Right ventricle myocardium superior (tissue), 1 donor: ENCODE measurements at regions not wholly inside any gene's neighbourhood (a gene's known extent, or its start where the extent isn't known, plus 50 kb on each side); places are given as distances from the start of the nearest gene placed in this dataset.

ENCODE experiments used
- ATAC-seq: fragments of 200-7000 bp; cut with Tn5 transposase; one replicate; pipeline ENCODE4 v1.9.1; 2020; ENCODE audit warnings: mild to moderate bottlenecking; ENCODE audit not compliant: poor library complexity
- DNase-seq: peaks from one replicate; pipeline ENCODE4 v3.0.0-alpha.2; 2020
- intact Hi-C: fragments of 100-400 bp; cut with DNase I; formaldehyde crosslinking; loops from one replicate; pipeline ENCODE4 v1.11.2; 2022
- donor health status: DM: no; HTN: yes; CAD: no; lungs with severe emphysema.

DNA sequence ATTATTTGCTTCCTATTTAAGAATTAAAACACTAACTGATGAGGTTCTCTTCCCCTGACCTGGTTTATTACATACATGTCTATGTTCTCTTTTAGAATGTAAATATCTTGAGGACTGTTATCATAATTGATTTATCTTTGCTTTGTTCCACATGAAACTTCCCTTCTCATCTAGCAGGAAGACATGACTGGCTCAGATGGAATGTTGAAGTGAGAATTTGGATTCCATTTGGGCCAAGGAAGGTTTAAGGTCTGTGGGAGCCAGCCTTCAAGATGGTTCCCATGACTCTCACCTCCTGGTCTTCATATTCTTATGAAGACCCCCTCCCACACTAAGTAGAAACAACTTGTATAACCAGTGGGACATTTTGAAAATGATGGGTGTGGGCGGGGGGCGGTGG lies 222.2 kb upstream of the GADL1 start:
- intact Hi-C loops, result no loop called here
- DNase-seq, result no peak
- ATAC-seq, result no peak

DNA sequence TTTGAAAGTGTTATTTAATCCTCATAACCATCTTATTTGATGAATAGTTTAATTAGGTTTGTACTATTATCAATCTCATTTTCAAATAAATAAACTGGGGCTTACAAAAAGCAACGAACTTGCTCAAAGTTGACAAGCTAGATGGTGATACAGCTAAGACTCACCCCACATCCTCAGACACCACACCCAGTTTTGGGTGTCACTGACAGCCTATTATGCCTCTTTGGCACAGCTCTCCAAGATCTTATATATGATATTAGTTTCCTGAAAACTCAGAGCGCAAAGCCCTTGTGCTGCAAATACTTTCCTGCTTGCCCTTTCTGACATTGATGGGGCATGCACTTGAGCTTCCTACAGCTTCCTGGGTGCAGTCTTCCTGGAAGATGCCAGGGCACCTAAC lies 223.4 kb upstream of the GADL1 start:
- intact Hi-C loops, result no loop called here
- no peak for DNase-seq
- ATAC-seq, result no peak

DNA sequence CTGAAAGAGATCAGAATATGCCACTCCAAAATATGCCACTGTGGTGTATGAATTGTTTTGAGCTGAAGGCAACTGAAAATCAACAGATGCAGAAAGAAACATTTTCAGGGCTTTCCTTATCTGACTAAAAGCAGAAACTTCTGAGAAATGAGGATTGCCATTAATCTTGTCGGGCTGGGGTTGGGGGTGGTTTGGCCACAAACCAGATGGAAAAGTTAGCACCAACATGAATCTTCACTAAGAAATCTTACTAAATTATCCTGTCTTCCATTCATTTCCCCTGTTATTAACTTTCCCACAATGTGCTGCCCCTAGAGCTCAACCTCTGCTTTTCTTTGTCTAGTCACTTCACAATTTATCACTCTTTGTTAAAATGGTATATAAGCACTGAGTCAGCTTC lies 229.9 kb upstream of the GADL1 start:
- DNase-seq (no peak), ATAC-seq (no peak)
- intact Hi-C loops, result no loop called here

DNA sequence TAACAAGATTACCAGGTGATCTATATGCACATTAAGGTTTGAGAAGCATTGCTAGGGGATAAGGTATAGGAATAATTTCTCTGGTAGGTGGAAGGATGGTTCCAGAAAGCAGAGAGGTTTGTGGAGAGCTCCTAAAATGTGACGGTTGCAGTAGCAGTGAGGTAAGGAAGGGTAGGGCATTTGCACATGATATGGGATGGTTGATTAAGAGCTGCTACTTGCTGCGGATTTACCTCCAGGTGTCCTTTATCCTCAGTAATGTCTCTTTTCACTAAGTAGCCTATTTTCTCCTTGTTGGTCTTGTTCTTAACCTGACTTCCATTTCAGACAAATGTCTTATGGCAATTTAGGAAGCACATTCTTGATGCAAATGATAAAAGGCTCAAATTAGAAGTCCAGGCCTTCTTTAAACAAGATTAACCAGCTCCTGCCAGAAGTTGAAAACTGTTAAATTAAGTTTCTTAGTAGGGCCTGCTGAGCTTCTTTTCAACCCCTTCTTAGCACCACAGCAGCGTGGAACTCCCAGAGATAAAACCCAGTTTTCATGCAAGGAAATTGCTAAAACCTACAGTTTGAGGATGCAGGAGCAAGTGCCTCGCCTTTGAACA lies 231.1 kb upstream of the GADL1 start:
- DNase-seq (no peak), ATAC-seq (no peak)
- intact Hi-C loops, result no loop called here

DNA sequence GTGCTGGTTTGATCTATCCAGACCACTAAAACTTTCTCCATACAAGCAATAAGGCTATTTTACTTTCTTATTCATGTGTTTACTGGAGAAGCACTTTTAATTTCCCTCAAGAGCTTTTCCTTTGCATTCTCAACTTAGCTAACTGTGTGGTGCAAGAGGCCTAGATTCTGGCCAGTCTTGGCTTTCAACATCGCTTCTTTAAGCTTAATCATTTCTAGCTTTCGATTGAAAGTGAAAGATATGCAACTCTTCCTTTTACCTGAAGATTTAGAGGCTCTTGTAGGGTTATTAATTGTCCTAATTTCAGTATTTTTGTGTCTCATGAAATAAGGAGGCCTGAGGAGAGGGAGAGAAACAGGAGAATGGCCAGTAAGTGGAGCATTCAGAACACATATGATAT lies 234.8 kb upstream of the GADL1 start:
- no peak for ATAC-seq
- intact Hi-C loops, result no loop called here

DNA sequence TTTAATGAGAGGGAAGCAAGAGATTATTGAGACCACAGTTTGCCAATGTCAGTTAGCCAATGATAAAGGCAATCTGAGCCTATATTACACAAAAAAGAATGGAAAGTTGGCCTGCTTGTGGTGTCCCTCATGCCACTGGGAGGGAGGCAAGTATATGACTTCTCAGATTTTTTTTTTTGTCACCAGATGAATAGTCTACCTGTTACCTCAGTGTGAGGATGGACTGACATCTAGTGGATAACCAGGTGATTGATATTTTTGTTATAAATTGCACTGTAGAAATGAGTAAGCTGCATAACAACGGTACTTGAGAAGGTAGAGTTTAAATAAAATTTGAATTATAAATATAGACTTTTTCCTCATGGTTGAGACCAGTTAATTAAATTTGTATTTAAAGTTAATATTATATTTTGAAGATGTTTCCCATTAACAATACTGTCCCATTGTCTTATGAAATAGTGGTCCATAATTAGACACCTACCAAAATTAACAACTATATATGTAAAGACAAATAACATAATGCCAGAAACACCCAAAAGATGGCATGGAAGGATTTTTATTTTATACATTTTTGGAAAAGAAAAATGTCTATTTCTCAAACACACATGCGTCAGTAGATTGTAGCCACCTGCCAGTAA lies 237.8 kb upstream of the GADL1 start:
- intact Hi-C loops, result loop anchor here (5.0 kb wide), 1 partner anchor 365 kb away; no protein-coding TSS in a partner anchor
- DNase-seq, result no peak
- no peak for ATAC-seq

More for the DNA sequence above, 234.8 kb upstream of the GADL1 start:
- DNase-seq, result no peak

DNA sequence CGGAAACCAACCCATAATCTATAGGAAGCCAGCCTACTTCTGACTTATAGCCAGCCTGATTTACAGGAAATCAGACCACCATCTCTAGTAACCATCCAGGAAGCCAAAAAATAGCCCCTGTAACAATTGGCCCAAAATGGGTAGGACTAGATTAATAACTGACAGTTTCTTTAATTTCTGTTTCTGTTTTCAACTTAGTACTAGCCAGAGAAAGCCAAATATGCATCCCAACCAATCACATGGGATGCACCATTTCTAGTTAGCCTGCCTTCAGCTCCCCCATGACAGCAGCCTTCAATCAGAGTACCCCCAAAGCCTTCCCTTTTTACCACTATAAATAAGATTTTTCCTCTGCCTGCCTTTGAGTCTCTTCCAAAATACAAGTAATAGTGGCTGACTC lies 239.1 kb upstream of the GADL1 start:
- DNase-seq (no peak), ATAC-seq (no peak)
- intact Hi-C loops, result loop anchor here (5.0 kb wide), 1 partner anchor 366 kb away; no protein-coding TSS in a partner anchor

DNA sequence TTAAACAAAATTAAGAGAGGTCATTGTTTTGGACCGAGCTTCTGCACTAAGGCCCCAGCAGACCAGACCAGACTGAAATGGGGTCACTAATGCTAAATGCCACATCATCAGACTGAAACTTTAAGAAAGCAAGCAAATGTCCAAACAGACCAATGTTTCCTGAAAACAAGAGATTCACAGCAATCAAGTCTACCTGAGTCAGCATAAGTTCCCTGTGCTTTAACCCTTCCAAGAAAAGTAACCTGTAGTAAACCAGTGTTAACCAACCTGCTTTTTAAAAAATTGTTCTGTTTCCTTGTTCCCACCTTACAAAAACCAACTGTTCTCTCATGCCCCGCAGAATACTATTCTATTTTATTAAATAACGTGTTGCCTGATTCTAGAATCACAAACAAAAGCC lies 241.1 kb upstream of the GADL1 start:
- DNase-seq (no peak), ATAC-seq (no peak)
- intact Hi-C loops, result no loop called here

DNA sequence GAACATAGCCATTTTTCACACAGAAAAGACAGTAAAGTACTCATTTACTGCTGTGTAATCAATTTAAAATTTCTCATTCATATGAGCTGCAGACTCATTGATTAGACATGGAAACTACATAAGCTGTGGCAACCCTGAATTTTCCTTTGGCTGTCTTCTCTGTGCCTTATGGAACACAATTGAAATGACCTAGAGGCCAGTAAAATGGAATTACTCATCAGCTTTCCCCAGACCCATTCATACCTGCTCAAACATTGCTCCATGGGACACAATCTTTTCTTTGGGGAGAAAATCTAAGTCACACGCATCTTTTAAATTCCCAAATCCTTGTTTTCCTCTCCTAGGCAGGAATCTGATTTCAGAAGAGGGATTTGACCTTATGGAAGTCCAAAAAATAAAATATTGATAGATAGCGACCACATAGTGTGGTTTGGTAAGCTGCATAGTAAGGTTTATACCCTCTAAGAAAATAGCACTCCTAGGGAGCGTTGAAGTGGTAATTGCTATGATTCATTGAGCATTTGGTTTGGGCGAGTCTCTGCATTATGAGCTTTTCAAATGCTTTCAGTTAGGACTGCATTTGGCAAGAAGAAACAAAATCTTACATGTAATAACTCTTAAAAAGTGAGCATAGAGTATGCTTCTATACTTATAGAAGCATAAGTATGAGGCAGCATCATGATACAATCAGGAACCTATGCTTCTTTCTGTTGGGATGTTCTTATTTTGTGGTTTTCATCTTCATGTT lies 243.4 kb upstream of the GADL1 start:
- DNase-seq, result no peak
- intact Hi-C loops, result no loop called here
- no peak for ATAC-seq

DNA sequence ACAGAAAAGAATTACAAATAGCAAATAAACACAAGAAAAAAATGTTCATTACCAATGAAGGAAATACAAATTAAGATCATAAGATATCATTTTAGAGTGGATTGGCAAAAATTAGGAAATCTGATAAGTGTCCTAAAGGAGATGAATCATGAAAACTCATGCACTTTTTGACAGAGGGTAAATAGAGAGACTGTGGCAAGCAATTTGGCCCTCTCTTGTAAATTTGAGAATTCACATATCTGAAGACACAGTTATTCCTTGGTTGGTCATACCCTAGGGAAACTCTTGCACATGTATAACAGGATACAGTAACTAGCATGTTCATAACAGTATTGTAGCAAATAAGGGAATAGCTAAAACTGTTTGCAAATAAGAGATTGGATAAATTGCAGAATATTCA lies 246.0 kb upstream of the GADL1 start:
- DNase-seq, result no peak
- no peak for ATAC-seq
- intact Hi-C loops, result no loop called here

DNA sequence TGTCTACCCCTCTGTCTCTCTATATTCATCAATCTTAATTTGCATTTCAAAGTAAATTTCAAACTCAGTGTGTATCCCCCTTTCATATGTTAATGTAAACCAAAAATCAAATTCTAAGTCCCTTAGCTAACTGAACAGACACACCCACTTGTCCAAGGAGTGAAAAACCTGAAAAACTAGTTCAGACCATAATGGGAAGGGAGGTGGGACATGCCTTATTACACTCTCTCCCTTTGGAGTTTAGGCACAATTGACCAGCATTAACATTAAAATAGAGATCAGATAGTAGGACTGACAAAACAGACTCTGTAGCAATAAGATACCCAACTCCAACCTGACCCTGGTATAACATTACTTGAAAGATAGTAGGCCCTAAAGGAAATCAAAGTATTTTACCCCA lies 247.7 kb upstream of the GADL1 start:
- no peak for ATAC-seq
- intact Hi-C loops, result no loop called here
- no peak for DNase-seq

DNA sequence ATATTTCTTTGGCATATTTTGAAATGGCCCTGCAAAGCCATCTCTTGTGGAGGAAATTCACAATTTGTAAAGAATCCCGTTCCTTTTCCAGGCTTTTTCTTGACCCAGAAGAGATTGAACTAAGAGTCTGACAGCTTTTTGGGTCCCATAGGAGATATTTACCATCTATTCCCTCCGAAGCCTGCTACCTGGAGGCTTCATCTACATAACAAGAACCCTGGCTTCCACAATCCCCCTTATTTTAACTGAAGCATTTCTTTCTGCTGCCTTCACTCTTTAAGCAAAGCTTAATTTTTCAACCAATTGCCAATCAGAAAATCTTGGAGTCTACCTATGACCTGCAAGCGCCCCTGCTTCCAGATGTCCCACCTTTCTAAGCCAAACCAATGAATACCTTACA lies 248.1 kb upstream of the GADL1 start:
- intact Hi-C loops, result no loop called here
- DNase-seq (no peak), ATAC-seq (no peak)

DNA sequence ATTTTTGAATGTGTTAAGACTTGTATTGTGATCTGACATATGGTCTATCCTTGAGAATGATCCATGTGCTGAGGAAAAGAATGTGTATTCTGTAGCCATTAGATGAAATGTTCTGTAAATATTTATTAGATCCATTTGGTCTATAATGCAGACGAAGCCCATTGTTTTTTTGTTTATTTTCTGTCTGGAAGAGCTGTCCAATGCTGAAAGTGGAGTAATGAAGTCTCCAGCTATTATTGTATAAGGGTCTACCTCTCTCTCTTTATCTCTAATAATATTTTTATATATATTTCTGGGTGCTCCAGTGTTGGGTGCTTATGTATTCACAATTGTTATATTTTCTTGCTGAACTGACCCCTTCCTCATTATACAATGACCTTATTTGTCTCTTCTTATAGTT lies 250.6 kb upstream of the GADL1 start:
- no peak for DNase-seq
- intact Hi-C loops, result no loop called here
- ATAC-seq, result no peak

DNA sequence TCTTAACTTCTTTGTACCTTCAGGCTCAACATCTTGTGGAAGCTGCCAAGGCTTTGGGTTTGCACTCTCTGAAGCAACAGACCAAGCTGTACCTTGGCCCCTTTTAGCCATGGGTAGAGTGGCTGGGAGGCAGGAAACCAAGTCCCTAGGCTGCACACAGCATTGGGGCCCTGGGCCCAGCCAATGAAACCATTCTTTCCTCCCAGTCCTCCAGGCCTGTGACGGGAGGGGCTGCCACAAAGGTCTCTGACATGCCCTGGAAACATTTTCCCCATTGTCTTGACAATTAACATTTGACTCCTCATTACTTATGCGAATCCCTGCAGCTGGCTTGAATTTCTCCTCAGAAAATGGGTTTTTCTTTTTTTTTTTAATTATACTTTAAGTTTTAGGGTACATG lies 253.1 kb upstream of the GADL1 start:
- ATAC-seq, result no peak
- intact Hi-C loops, result no loop called here
- DNase-seq, result no peak

DNA sequence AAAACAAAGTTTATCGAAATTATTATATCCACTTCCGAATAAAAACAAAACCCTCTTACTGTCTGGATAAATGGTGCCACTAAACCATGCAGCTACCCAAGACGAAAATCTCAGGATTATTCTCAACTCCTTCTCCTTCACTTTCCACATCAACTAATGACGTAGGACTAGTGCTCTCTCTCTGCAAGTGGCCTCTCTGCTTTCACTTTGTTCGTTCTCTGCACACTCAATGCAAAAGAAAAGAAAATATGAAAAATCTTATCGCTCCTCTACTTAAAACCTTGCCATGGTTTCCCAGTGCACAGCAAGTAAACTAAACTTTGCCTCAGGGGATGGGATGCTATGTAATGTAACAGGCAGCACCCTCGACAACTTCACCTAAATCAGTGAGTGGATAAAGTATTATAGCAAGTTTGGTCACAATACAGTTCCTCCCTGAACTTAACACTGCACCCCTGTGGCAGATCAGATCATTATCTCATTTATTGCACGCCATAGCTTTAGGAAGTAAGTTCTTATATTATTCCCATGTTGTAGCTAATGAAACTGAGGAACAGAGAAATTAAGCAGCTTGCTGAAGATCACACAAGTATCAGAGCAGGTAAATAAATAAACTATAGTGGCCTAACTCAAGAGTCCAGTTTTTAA lies 262.7 kb upstream of the GADL1 start:
- DNase-seq, result no peak
- ATAC-seq, result no peak
- intact Hi-C loops, result no loop called here

DNA sequence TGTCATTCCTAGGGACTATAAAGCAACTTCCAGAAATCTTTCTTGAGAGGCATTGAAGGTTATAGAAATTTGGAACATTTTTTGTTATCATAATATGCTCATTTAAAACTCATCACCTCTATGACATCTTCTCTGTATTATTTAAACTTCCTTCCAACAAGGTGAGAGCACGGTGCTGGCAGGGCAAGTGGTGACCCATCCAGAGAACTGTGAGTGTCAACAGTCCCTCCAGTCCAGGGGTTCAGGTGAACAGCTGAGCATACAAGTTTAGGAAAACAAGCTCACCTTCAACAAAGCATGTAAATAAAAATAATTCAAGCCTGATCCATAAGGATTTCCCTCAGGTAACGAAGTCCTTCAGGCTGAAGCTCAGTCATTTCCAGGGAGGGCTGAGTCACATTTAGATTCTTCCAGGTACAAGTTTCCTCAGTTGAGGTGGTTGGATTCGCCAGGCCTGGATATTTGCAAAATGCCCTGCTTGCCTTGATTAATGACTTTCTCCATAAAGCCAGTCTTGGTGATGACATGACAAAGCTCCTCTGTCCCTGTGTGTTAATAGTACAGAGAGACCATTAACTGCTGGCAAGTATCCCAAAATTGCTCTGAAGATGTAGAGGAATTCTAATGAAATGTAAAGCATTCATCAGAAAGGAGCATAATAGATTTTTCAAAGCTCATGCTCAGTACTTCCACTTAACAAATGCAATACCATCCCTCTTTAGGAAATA lies 263.6 kb upstream of the GADL1 start:
- DNase-seq (no peak), ATAC-seq (no peak)
- intact Hi-C loops, result no loop called here

DNA sequence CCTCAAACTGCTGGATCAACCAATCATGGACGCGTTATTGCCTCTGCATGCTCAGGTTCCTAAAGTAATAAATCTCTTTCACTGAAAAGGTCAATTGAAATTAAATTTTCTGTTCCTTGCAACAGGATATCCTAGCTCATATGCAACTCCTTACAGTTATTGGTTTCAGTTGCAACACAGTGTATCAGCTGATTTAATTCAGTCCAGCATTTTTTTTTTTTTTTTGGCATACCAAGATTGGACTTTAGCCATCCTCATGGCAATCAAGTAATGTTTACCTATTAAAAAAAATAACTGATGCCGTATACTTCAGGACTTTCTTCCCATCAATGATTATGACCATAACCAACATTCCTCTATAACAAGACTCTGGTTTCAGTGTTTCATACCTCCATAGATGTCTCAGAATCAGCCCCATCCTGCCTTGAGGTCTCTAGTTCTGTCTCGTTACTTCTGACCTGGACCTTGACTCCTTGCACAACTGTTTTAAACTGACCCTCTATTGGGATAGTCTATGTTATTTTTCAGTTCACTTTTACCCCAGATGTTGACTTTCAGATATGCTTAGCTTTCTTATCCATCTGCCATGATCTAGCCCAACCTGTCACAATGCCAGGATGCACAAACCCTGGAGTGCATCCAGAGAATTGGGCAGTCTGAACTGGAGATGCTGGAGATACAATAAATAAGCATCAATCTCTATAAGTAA lies 265.0 kb upstream of the GADL1 start:
- intact Hi-C loops, result no loop called here
- DNase-seq, result no peak
- no peak for ATAC-seq

DNA sequence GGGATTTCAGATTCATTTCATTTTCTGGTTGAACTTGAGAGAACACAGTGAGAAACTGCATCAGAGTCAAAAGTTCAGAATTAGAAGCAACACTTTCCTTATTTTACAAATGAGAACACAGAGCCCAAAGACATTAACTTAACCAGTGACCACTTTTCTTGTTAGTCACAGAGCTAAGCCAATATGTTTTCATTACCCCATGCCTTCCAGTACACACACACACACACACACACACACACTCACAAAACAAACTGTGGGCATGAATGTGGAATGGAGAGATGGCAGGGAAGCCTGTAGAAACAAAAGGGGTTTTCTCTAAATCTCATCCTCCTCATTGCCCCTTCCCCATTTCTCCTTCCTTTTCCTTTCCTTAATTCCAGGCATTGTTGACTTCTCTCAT lies 267.4 kb upstream of the GADL1 start:
- DNase-seq, result no peak
- ATAC-seq, result no peak
- intact Hi-C loops, result no loop called here

DNA sequence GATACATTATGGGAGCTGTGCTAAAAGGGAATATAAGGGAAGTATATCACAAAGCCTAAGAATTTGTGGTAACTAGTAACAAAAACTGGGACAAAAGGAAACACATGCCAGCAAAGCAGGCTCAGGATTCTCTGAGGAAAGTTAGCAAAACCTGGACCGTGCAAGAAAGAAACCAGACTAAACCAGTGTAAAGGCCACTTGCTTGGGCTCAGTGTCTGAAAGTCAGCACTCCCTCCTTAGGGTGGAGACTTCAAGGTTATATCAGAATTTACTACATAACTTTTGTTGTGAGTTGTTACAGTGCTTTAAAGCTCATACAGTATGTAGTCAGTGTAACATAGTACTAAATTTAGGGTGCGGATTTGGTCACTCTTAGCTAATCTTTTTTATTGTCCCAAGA lies 269.9 kb upstream of the GADL1 start:
- ATAC-seq, result no peak
- no peak for DNase-seq
- intact Hi-C loops, result no loop called here
